ENCODE measurements at regions not wholly inside any gene's neighbourhood (a gene's known extent, or its start where the extent isn't known, plus 50 kb on each side); places are given as distances from the start of the nearest gene placed in this dataset.

GRCh38 chr14:44142006-44142405 is 365.1 kb downstream of the FSCB start:
- Histone ChIP-seq H3K9me3 (no peaks in the 10 kb centered on the region), H3K4me3 (no peak overlapping the region), H3K4me1 (no peaks in the 10 kb centered on the region; the same call in 1 of the 2 replicates), H3K36me3 (replicated peaks) (no peaks in the 10 kb centered on the region), H3K27me3 (ENCODE audit: low read depth) (no peaks in the 10 kb centered on the region)
- no peak for DNase-seq (ENCODE audit: low spot score in 2 of 2)
- in situ Hi-C loops (cut with MboI; ENCODE audit: low sequenced_read_pairs) = no loop called here

DNA sequence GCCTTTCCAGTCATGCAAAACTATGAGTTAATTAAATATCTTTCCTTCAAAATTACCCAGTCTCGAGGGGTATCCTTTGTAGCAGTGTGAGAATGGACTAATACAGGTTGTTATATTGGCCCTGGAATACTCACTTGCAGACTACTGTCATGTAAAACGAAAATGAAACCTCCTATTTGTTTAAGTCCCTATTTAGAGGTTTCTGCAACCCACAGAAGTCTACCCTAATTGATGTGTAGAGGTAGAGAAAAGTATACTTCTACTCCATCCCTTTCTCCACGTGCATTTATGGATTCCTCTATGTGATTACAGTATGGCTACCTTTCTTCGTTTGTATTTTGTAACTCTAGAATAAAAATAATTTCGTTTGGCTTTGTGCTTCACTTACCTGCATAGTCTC is 371.1 kb downstream of the FSCB start:
- Histone ChIP-seq H3K9me3 (no peaks in the 10 kb centered on the region; the same call in 1 of the 2 replicates), H3K4me1 (no peaks in the 10 kb centered on the region; the same call in 1 of the 2 replicates), H3K27me3 (ENCODE audit: low read depth) (no peaks in the 10 kb centered on the region), H3K4me3 (no peak overlapping the region), H3K36me3 (replicated peaks) (no peaks in the 10 kb centered on the region)
- in situ Hi-C loops (cut with MboI; ENCODE audit: low sequenced_read_pairs) = no loop called here
- DNase-seq (ENCODE audit: low spot score in 2 of 2) = no peak

- H3K36me3 ChIP-seq (replicated peaks) = no peaks in the 10 kb centered on the region
- in situ Hi-C loops (cut with MboI; ENCODE audit: low sequenced_read_pairs) = no loop called here
These were observed 375.2 kb downstream of the FSCB start for GRCh38 chr14:44131861-44132260.

GRCh38 chr14:44113769-44114730 is 393.0 kb downstream of the FSCB start:
- in situ Hi-C loops (cut with MboI; ENCODE audit: low sequenced_read_pairs) = no loop called here
- no peaks in the 10 kb centered on the region for H3K9me3 ChIP-seq
- no peaks in the 10 kb centered on the region for H3K4me1 ChIP-seq
- H3K27me3 ChIP-seq (ENCODE audit: low read depth) = no peaks in the 10 kb centered on the region
- H3K4me3 ChIP-seq = no peak overlapping the region
- DNase-seq (ENCODE audit: low spot score in 2 of 2) = no peak
- H3K36me3 ChIP-seq (replicated peaks) = no peaks in the 10 kb centered on the region

More at GRCh38 chr14:44131861-44132260, 375.2 kb downstream of the FSCB start:
- Histone ChIP-seq H3K4me3 (no peak overlapping the region), H3K4me1 (no peaks in the 10 kb centered on the region), H3K27me3 (ENCODE audit: low read depth) (no peaks in the 10 kb centered on the region), H3K9me3 (no peaks in the 10 kb centered on the region; the same call in 1 of the 2 replicates)
- no peak for DNase-seq (ENCODE audit: low spot score in 2 of 2)

GRCh38 chr14:44112774-44113460 is 394.2 kb downstream of the FSCB start:
- in situ Hi-C loops (cut with MboI; ENCODE audit: low sequenced_read_pairs) = no loop called here
- Histone ChIP-seq H3K4me3 (no peak overlapping the region), H3K27me3 (ENCODE audit: low read depth) (no peaks in the 10 kb centered on the region), H3K36me3 (replicated peaks) (no peaks in the 10 kb centered on the region), H3K9me3 (no peaks in the 10 kb centered on the region), H3K4me1 (no peaks in the 10 kb centered on the region)
- DNase-seq (ENCODE audit: low spot score in 2 of 2) = no peak

- no peaks in the 10 kb centered on the region for H3K9me3 ChIP-seq
- no peaks in the 10 kb centered on the region for H3K27me3 ChIP-seq (ENCODE audit: low read depth)
- H3K36me3 ChIP-seq (replicated peaks) = no peaks in the 10 kb centered on the region
- no peaks in the 10 kb centered on the region for H3K4me1 ChIP-seq
- DNase-seq (ENCODE audit: low spot score in 2 of 2) = no peak
- in situ Hi-C loops (cut with MboI; ENCODE audit: low sequenced_read_pairs) = no loop called here
- no peak overlapping the region for H3K4me3 ChIP-seq
These were observed 398.0 kb downstream of the FSCB start for GRCh38 chr14:44109036-44109435.

DNA sequence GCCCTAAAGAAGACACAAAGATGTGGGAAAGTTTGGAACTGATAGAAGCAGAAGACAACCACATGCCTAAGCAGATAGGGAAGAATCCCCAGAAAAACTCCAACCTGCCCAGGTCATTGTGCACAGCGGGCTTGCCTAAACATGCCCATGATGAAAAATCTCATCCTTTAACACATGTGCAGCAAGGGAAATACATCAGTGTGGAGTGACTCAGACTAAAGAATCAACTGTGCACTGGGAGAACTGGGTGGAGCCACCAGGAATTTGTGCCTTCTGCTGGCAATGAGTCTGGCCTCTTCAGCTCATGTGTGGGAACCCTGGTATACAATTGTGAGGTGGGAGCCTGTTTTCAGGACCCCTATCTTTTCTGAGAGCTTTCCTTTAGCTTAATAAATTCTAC is 398.5 kb downstream of the FSCB start:
- Histone ChIP-seq H3K4me3 (no peak overlapping the region), H3K9me3 (no peaks in the 10 kb centered on the region), H3K4me1 (no peaks in the 10 kb centered on the region), H3K27me3 (ENCODE audit: low read depth) (no peaks in the 10 kb centered on the region), H3K36me3 (replicated peaks) (no peaks in the 10 kb centered on the region)
- DNase-seq (ENCODE audit: low spot score in 2 of 2) = no peak
- in situ Hi-C loops (cut with MboI; ENCODE audit: low sequenced_read_pairs) = no loop called here

GRCh38 chr14:44107156-44107555 is 399.9 kb downstream of the FSCB start:
- H3K9me3 ChIP-seq = no peaks in the 10 kb centered on the region
- no peaks in the 10 kb centered on the region for H3K4me1 ChIP-seq
- no peaks in the 10 kb centered on the region for H3K36me3 ChIP-seq (replicated peaks)
- DNase-seq (ENCODE audit: low spot score in 2 of 2) = no peak
- in situ Hi-C loops (cut with MboI; ENCODE audit: low sequenced_read_pairs) = no loop called here
- H3K27me3 ChIP-seq (ENCODE audit: low read depth) = no peaks in the 10 kb centered on the region
- H3K4me3 ChIP-seq = no peak overlapping the region

GRCh38 chr14:44099743-44100488 is 407.2 kb downstream of the FSCB start:
- H3K4me3 ChIP-seq = no peak overlapping the region
- H3K4me1 ChIP-seq = no peaks in the 10 kb centered on the region
- H3K36me3 ChIP-seq (replicated peaks) = no peaks in the 10 kb centered on the region
- in situ Hi-C loops (cut with MboI; ENCODE audit: low sequenced_read_pairs) = no loop called here
- H3K9me3 ChIP-seq = no peaks in the 10 kb centered on the region
- H3K27me3 ChIP-seq (ENCODE audit: low read depth) = no peaks in the 10 kb centered on the region
- no peak for DNase-seq (ENCODE audit: low spot score in 2 of 2)

DNA sequence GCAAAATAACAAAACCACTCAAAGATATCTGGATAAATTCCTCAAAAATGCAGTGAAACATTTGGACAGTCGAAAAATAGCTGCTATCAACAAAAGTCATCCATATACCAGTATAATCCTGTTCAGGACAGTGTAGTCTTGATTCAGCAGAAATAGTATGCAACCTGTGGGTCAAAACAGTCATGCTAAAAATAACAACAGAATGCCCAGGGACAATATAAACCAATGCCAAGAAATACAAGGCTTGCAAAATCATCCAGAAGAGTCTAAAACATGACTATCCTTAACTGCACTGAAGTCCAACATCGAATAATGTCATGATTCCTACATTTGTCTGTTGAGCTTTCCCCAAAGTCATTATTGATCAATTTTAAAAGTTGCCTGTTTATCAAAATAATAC is 425.9 kb downstream of the FSCB start:
- Histone ChIP-seq H3K27me3 (ENCODE audit: low read depth) (no peaks in the 10 kb centered on the region), H3K4me3 (no peak overlapping the region), H3K36me3 (replicated peaks) (no peaks in the 10 kb centered on the region), H3K4me1 (0 out of 2 replicates have a peak, but pooled peaks cover 4% of the 10 kb centered on the region), H3K9me3 (no peaks in the 10 kb centered on the region)
- in situ Hi-C loops (cut with MboI; ENCODE audit: low sequenced_read_pairs) = no loop called here
- DNase-seq (ENCODE audit: low spot score in 2 of 2) = no peak

DNA sequence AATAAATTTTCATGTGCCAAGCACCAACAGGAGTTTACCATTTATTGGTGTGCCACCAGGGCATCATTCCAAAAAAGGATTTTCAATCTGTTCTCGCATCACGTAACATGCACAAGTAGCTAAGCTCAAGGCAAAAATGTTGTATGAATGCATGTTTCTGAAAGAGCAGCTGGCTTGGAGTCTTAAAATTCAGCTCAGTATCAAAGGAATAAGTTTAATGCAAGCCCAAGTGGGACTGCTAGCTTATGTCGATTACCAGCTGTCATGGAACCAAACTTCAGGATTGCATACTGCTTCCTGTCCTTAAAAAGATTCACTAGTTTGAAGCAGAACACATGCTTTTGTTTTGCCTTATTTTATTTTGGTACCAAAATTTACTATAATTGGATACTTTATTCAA is 437.0 kb downstream of the FSCB start:
- in situ Hi-C loops (cut with MboI; ENCODE audit: low sequenced_read_pairs) = no loop called here
- DNase-seq (ENCODE audit: low spot score in 2 of 2) = no peak
- H3K9me3 ChIP-seq = no peaks in the 10 kb centered on the region
- H3K4me1 ChIP-seq = no peaks in the 10 kb centered on the region
- no peak overlapping the region for H3K4me3 ChIP-seq
- H3K36me3 ChIP-seq (replicated peaks) = no peaks in the 10 kb centered on the region
- H3K27me3 ChIP-seq (ENCODE audit: low read depth) = no peaks in the 10 kb centered on the region

DNA sequence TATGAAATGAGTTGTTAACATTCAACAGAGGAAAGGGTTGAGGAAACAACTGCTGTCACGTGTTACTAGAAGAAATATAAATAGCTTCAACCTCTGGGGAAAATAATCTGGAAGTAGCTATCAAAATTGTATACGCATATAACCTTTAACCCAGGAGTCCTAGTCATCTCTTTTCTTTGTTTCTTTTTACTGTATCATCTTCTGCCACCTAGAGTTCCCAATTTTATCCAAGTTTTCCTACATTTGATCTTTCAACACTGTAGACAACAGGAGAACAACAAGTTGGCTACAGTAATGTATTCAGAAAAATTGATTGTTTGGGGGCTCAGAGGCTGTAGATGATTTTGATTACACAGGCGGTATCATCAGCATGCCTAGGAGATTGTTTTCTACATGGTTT is 453.7 kb downstream of the FSCB start:
- Histone ChIP-seq H3K4me1 (no peaks in the 10 kb centered on the region), H3K9me3 (no peaks in the 10 kb centered on the region), H3K36me3 (replicated peaks) (no peaks in the 10 kb centered on the region), H3K4me3 (no peak overlapping the region), H3K27me3 (ENCODE audit: low read depth) (no peaks in the 10 kb centered on the region)
- no peak for DNase-seq (ENCODE audit: low spot score in 2 of 2)
- in situ Hi-C loops (cut with MboI; ENCODE audit: low sequenced_read_pairs) = no loop called here

GRCh38 chr14:44041700-44042099 is 465.4 kb downstream of the FSCB start:
- Histone ChIP-seq H3K9me3 (no peaks in the 10 kb centered on the region), H3K4me1 (no peaks in the 10 kb centered on the region), H3K27me3 (ENCODE audit: low read depth) (no peaks in the 10 kb centered on the region), H3K4me3 (no peak overlapping the region), H3K36me3 (replicated peaks) (no peaks in the 10 kb centered on the region)
- in situ Hi-C loops (cut with MboI; ENCODE audit: low sequenced_read_pairs) = no loop called here
- DNase-seq (ENCODE audit: low spot score in 2 of 2) = no peak

All from HAP-1 (cell line).